GM19099 (cell line): ENCODE measurements at regions not wholly inside any gene's neighbourhood (a gene's known extent, or its start where the extent isn't known, plus 50 kb on each side); places are given as distances from the start of the nearest gene placed in this dataset.

ENCODE experiments used
- POLR2A ChIP-seq: IDR thresholded peaks from 3 replicates; pipeline ENCODE4 v1.6.1; 2011; ENCODE audit warnings: low read depth; ENCODE audit not compliant: insufficient read length; ENCODE audit errors: extremely low read depth

DNA sequence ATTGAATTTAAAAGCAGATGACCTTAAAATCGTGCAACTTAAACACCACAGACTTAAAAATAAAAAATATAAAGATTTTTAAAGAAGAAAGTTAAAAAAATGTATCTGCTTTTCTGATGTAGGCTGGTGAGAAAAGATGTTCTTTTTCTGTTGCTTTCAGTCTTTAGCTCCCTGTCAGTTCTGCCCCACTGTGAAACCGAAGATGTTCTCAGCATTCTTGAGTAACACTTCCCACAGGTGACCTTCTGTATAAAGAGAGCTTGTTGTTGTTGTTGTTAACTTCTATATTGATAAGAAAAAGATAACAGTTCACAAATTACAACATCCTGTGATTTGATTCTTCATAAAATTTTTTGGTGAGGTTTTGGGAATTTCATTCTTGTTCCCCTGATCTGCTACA, 377.9 kb upstream of the RGS6 start:
- no peak for TF ChIP-seq POLR2A

DNA sequence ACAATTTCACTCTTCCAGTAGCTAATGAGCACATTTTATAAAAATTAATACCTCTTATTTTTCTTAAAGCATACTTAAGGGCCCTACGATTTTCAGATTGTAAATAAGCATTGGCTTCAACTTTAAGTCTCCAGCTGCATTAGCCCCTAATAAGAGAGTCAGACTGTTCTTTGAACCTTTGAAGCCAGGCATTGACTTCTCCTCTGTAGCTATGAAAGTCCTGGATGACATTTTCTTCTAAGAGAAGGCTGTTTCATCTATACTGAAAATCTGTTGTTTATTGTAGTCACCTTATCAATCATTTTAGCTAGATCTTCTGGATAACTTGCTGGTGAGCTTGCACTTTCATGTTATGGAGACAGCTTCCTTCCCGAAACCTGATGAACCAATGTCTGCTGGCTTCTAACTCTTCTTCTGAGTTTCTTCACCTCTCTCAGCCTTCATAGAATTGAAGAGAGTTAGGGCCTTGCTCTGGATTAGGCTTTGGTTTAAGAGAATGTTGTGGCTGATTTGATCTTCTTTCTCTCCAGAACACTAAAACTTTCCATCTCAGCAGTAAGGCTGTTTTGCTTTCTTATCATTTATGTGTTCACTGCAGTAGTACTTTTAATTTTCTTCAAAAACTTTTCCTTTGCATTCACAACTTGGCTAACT, 377.1 kb upstream of the RGS6 start:
- no peak for TF ChIP-seq POLR2A

DNA sequence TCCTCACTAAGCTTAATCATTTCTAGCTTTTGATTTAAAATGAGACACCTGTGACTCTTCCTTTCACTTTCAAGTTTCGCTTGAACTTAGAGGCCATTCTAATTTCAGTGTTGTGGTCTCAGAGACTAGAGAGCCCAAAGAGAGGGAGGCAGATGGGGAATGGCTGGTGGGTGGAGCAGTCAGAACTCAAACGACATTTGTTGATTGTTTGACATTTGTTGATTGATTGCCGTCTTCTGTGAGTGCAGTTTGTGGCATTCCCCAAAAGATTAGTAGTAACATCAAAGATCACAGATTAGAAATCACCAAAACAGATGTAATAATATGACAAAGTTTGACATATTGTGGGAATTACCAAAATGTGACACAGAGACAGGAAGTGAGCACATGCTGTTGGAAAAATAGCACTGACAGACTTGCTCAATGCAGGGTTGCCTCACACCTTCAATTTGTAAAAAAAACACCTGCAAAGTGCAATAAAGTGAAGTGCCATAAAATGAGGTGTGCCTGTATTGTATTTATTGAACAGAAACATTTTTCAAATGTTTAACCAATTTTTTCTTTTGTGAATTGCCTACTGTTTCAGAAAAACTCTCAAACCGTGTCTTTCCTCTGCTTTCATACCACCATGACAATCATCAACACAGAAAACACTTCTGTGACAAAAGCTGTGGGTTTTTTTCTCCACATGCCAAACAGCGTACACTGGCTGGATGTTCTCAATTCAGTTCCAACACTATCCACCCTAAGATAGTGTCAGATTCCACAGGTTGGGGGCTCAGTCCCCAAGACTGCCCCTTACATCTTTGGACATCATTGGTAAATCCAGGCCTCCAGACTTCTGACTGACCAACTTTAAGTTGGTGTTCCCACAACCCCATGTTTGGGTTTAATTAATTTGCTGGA, 376.3 kb upstream of the RGS6 start:
- TF ChIP-seq POLR2A = peak; percentile 34

GRCh38 chr14:71556730-71557129, 375.5 kb upstream of the RGS6 start:
- TF ChIP-seq POLR2A = no peak

DNA sequence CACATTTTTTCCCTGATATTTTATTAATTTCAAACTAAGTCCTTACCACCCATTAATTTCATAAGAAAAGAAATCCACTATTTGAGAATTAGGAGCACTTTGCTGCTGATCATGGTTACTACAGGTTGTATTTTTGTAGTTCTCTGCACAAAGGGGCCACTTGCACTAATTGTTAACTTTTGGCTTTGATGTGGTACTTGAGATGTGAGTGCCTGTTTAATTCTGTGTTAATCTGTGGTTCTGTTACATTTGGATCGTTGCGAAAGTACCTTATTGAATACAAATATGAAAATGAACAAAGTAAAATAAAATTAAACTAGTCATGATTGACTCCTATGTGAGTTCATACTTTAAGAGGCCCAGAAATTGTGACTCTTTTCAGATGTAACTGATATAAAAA, 374.9 kb upstream of the RGS6 start:
- no peak for TF ChIP-seq POLR2A

DNA sequence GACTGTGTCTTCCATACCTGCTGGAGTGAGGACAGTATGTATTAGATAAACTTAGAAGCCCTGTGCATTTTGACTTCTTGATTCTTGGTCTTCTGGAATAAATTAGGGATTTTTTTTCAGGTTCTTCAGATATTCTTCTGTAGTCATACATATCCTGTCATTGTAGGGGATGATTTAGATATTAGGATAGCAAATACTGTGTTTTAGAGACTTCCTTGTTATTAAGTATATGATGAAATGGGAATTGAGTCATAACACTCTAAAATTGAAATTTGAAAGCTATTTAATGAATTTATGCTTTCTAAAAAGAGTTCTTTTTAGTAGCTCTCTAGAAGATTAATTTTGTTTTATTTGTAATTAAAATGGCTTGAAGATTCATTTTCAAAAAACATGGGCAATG, 371.5 kb upstream of the RGS6 start:
- no peak for TF ChIP-seq POLR2A

DNA sequence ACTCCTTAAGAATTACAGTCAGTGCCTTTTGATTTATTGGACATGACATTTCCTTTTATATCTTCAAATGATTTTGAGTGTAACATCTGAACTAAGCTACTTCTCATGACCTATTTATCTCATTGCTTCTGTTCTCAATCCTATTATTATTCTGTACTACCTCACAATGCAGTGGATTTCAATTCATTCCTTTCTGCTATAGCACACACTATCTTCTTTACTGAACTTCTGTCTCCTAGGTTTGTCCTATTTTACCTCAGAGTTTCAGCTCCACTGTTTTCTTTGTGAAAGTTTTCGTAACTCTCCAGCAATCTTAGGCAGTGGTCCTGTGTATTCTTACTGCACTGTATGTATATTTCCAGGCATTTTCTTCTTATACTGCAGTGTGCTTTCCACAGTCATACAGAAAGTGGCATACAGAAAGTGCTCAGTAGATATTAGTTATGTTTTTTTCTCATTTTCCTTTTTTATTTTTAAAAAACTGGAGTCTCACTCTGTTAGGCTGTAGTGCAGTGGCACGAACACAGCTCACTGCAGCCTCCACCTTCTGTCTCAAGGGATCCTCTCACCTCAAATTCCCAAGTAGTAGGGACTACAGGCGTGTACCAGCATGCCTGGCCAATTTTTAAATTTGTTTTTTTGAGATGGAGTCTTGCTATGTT, 368.6 kb upstream of the RGS6 start:
- no peak for TF ChIP-seq POLR2A

DNA sequence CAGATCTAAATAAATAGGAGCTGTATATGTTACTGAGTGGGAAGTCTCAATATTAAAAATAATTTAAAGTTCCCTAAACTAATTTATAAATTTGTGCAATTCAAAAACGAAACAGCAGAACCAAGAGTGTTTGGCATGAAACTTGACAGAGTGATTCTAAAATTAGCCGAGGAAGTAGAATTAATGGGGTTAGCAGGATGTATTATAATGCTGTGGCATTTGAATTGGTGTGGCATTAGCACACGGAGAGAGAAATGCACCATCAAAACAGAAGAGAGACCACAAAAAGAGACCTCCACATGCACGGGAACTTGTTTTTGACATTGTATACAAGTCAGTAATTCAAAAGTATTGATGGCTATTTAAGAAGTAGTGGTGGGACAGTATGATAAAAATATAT, 366.0 kb upstream of the RGS6 start:
- no peak for TF ChIP-seq POLR2A

DNA sequence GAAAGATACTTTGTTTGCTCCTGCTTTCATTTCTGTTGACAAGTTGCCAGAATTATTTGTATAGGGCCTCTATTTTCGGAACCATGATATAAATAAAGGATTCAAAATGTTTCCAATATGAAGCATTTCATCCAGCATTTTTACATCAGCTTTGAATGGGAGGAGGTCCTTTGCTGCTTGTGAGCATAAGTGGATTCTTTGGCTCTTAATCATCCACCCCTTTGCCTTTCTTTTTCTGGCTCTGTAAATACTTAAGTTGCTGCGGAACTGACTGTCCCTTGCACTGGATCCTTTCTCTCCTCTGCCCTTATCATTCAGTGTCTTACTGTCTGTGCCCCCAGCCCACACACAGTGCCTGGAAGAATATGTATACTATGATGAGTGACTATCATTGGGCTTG, 357.3 kb upstream of the RGS6 start:
- no peak for TF ChIP-seq POLR2A

GRCh38 chr14:71576472-71576871, 355.8 kb upstream of the RGS6 start:
- no peak for TF ChIP-seq POLR2A

GRCh38 chr14:71579331-71579730, 352.9 kb upstream of the RGS6 start:
- TF ChIP-seq POLR2A = no peak

GRCh38 chr14:71582705-71583104, 349.5 kb upstream of the RGS6 start:
- no peak for TF ChIP-seq POLR2A

DNA sequence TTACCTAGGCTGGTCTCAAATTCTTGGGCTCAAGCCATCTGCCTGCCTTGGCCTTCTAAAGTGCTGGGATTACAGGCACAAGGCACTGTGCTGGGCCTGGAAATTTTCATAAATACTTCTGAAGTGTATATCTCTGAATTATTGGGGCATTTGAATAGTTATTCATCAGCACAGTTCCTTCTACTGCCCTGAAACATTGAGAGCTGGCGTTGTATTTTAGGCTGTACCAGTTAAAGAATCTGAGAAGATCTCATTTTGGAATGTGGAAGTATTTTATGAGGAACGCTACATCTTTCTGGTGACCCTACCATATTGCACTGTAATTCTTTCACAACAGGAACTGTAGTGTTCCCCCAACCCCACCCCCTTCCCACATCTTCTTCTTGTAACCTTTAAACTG, 349.0 kb upstream of the RGS6 start:
- no peak for TF ChIP-seq POLR2A

DNA sequence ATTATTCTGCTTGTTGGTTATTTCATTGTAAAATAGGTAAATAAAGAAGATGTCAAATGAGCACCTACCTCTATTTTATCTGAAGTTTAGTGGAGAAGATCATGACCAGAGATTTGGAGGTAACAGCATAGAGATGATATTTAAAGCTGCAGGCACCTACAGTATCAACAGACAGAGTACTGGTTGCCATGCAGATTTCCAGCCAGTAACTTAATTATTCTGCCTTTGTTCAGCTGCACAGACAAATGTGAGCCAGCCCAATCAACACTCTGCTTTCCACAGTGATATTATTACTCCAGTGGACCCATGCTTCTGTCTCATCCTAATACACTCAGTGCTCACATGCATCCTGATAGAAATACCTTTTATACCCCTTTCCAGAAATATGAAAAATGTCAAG, 348.5 kb upstream of the RGS6 start:
- TF ChIP-seq POLR2A = no peak

GRCh38 chr14:71585361-71585760, 346.9 kb upstream of the RGS6 start:
- no peak for TF ChIP-seq POLR2A

DNA sequence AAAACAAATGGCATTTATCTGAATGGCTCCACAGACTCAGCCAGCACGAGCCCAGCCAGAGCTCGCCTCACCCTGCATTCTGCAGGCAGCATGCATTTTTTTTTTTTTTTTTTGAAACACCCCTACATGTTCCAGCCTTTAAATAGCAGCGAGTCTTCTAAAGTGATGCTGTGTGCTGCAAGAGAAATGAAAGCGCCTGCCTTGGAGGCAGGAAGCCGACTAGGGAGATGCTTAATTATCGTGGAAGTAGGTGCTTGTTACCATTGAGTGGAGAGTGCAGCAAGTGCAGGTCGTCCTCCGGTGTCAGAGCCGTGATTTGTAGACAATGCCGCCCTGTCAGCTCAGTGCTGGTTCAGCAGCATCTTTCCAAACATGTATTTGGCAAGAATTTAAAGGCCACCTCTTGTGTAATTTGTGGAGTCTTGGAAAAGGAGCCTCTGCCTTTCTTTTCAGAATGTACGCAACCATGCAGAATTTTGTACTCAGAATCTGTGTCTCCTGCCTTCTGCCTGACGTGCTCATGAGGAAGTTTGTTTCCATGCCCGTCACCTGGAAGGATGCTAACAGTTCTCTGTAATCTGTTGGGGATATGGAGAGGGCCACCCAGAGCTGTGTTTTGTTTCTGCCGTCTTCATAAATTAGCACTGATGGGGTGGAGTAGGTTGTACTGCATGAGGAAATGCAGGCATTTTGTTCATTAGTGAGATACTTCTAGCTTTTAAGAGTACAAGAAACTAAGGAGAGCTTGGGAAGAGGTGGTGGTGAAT, 345.9 kb upstream of the RGS6 start:
- TF ChIP-seq POLR2A = no peak

GRCh38 chr14:71588028-71588427, 344.2 kb upstream of the RGS6 start:
- TF ChIP-seq POLR2A = no peak
